NCI-H2227 treated with DMSO at 0.1 percent for 48 hours (cell line): ENCODE measurements at regions not wholly inside any gene's neighbourhood (a gene's known extent, or its start where the extent isn't known, plus 50 kb on each side); places are given as distances from the start of the nearest gene placed in this dataset.
"Not testable (repeated sequence)": the region's sequence is repeated elsewhere in the genome, so short reads cannot be mapped to it uniquely, and the experiment has no call there.

Experiments
- DNase-seq: peaks from one replicate; lab custom pipeline; 2025; lab: John Stamatoyannopoulos, UW

- no peak for DNase-seq
Observed at GRCh38 chr13:50274181-50274580, 258.9 kb downstream of the KCNRG start.

GRCh38 chr13:50275392-50276063 lies 260.3 kb downstream of the KCNRG start:
- DNase-seq, result no peak

- no peak for DNase-seq
Observed at GRCh38 chr13:50276550-50276949, 261.3 kb downstream of the KCNRG start.

- DNase-seq, result no peak
Observed at GRCh38 chr13:50277127-50277526, 261.9 kb downstream of the KCNRG start.

- no peak for DNase-seq
Observed at GRCh38 chr13:50277906-50278305, 262.7 kb downstream of the KCNRG start.

GRCh38 chr13:50280441-50280937 lies 265.2 kb downstream of the KCNRG start:
- DNase-seq, result no peak

- DNase-seq, result no peak
Observed at GRCh38 chr13:50282016-50282415, 266.8 kb downstream of the KCNRG start.

- no peak for DNase-seq
Observed at GRCh38 chr13:50283017-50283416, 267.8 kb downstream of the KCNRG start.

GRCh38 chr13:50284540-50284939 lies 269.3 kb downstream of the KCNRG start:
- no peak for DNase-seq

GRCh38 chr13:50285283-50285682 lies 270.0 kb downstream of the KCNRG start:
- no peak for DNase-seq

- DNase-seq, result no peak
Observed at GRCh38 chr13:50286324-50286723, 271.1 kb downstream of the KCNRG start.

GRCh38 chr13:50290186-50290585 lies 274.9 kb downstream of the KCNRG start:
- no peak for DNase-seq

GRCh38 chr13:50291611-50292010 lies 276.4 kb downstream of the KCNRG start:
- no peak for DNase-seq

- DNase-seq, result no peak
Observed at GRCh38 chr13:50292081-50292480, 276.8 kb downstream of the KCNRG start.

GRCh38 chr13:50294425-50294824 lies 279.2 kb downstream of the KCNRG start:
- not testable (repeated sequence) for DNase-seq

- no peak for DNase-seq
Observed at GRCh38 chr13:50299546-50300249, 284.5 kb downstream of the KCNRG start.

GRCh38 chr13:50303963-50304721 lies 288.9 kb downstream of the KCNRG start:
- DNase-seq, result no peak

- no peak for DNase-seq
Observed at GRCh38 chr13:50306156-50306555, 290.9 kb downstream of the KCNRG start.

GRCh38 chr13:50309318-50309717 lies 294.1 kb downstream of the KCNRG start:
- DNase-seq, result no peak

GRCh38 chr13:50309882-50310594 lies 294.8 kb downstream of the KCNRG start:
- no peak for DNase-seq

GRCh38 chr13:50310734-50311133 lies 295.5 kb downstream of the KCNRG start:
- DNase-seq, result no peak

GRCh38 chr13:50318887-50319286 lies 303.6 kb downstream of the KCNRG start:
- DNase-seq, result no peak
